ENCODE measurements at regions not wholly inside any gene's neighbourhood (a gene's known extent, or its start where the extent isn't known, plus 50 kb on each side); places are given as distances from the start of the nearest gene placed in this dataset. TPM values are rescaled to one million over a fixed set of nuclear protein-coding genes. Genes with fewer than 3 reads are reported as not detected.

Small RNAs in the stretch of these regions (small RNA-seq; reads per million reads assigned to genes)
- not detected for gene RN7SKP129 (ENCODE audit: low read depth)
- gene RNU6-956P (ENCODE audit: low read depth) = not detected

All from mesenchymal stem cell (in vitro differentiated cells and primary cell).